Stimulated activated effector memory CD8-positive, alpha-beta T cell treated with anti-CD3 and anti-CD28 coated beads, Interleukin-12 subunit alpha, Interleukin-12 subunit beta, amount 100 ng/mL, for 72 hours (primary cell): ENCODE measurements at regions not wholly inside any gene's neighbourhood (a gene's known extent, or its start where the extent isn't known, plus 50 kb on each side); places are given as distances from the start of the nearest gene placed in this dataset.

Source experiments
- ATAC-seq: fragments of 150-1000 bp; cut with Tn5 transposase; 2 replicates; pipeline ENCODE4 v1.10.0; 2021
- DNase-seq, 2 donors: peaks; one replicate each; pipeline ENCODE4 v3.0.0; 2021 to 2022; ENCODE audit warnings: low spot score in 2 of 2
- H3K27ac Mint-ChIP-seq: one replicate; pipeline ENCODE4 v1.8.0; 2022; ENCODE audit warnings: mild to moderate bottlenecking, mixed read lengths
- H3K36me3 Mint-ChIP-seq: one replicate; pipeline ENCODE4 v1.8.0; 2022; ENCODE audit warnings: mild to moderate bottlenecking, mixed read lengths
- H3K4me1 Mint-ChIP-seq: one replicate; pipeline ENCODE4 v1.8.0; 2022; ENCODE audit warnings: mixed read lengths
- H3K4me3 Mint-ChIP-seq: one replicate; pipeline ENCODE4 v1.8.0; 2022; ENCODE audit warnings: mild to moderate bottlenecking, mixed read lengths
- H3K9me3 Mint-ChIP-seq: one replicate; pipeline ENCODE4 v1.8.0; 2022; ENCODE audit warnings: mixed read lengths

GRCh38 chr12:94767956-94768355 is 117.6 kb upstream of the TMCC3 start:
- no peak for DNase-seq

GRCh38 chr12:94766397-94766796 is 116.0 kb upstream of the TMCC3 start:
- H3K4me3 Mint-ChIP-seq = no peak overlapping the region
- H3K9me3 Mint-ChIP-seq = no peaks in the 10 kb centered on the region
- ATAC-seq (no peak), DNase-seq (no peak)
- no peaks in the 10 kb centered on the region for H3K36me3 Mint-ChIP-seq
- H3K27ac Mint-ChIP-seq = no peak overlapping the region
- H3K4me1 Mint-ChIP-seq = peaks cover 21% of the 10 kb centered on the region

More at GRCh38 chr12:94767956-94768355, 117.6 kb upstream of the TMCC3 start:
- H3K9me3 Mint-ChIP-seq = no peaks in the 10 kb centered on the region
- no peaks in the 10 kb centered on the region for H3K36me3 Mint-ChIP-seq
- peaks cover 6% of the 10 kb centered on the region for H3K4me1 Mint-ChIP-seq
- ATAC-seq = no peak
- no peak overlapping the region for H3K4me3 Mint-ChIP-seq
- no peak overlapping the region for H3K27ac Mint-ChIP-seq

- Mint-ChIP-seq H3K4me1 (peaks cover 21% of the 10 kb centered on the region), H3K27ac (no peak overlapping the region), H3K4me3 (no peak overlapping the region), H3K9me3 (no peaks in the 10 kb centered on the region), H3K36me3 (no peaks in the 10 kb centered on the region)
- no peak for DNase-seq
- no peak for ATAC-seq
These were observed 113.1 kb upstream of the TMCC3 start for GRCh38 chr12:94763462-94763861.

- Mint-ChIP-seq H3K4me3 (no peak overlapping the region), H3K36me3 (no peaks in the 10 kb centered on the region), H3K27ac (no peak overlapping the region), H3K9me3 (no peaks in the 10 kb centered on the region), H3K4me1 (peaks cover 21% of the 10 kb centered on the region)
- no peak for ATAC-seq
- no peak for DNase-seq
These were observed 112.6 kb upstream of the TMCC3 start for GRCh38 chr12:94762943-94763342.

- H3K36me3 Mint-ChIP-seq = no peaks in the 10 kb centered on the region
- no peaks in the 10 kb centered on the region for H3K9me3 Mint-ChIP-seq
- peak; percentile 83 for ATAC-seq
- peaks cover 21% of the 10 kb centered on the region for H3K4me1 Mint-ChIP-seq
- no peak overlapping the region for H3K27ac Mint-ChIP-seq
- H3K4me3 Mint-ChIP-seq = no peak overlapping the region
- DNase-seq = no peak
These were observed 112.0 kb upstream of the TMCC3 start for GRCh38 chr12:94762259-94762942.

- DNase-seq (no peak), ATAC-seq (peak; percentile 95)
- Mint-ChIP-seq H3K4me1 (peaks cover 21% of the 10 kb centered on the region), H3K36me3 (no peaks in the 10 kb centered on the region), H3K9me3 (no peaks in the 10 kb centered on the region), H3K4me3 (no peak overlapping the region), H3K27ac (peak overlapping the region; percentile 51)
These were observed 111.2 kb upstream of the TMCC3 start for GRCh38 chr12:94761559-94761958.

- H3K9me3 Mint-ChIP-seq = no peaks in the 10 kb centered on the region
- no peak overlapping the region for H3K4me3 Mint-ChIP-seq
- H3K36me3 Mint-ChIP-seq = no peaks in the 10 kb centered on the region
- H3K27ac Mint-ChIP-seq = no peak overlapping the region
- ATAC-seq = no peak
- DNase-seq = no peak
- peaks cover 21% of the 10 kb centered on the region for H3K4me1 Mint-ChIP-seq
These were observed 110.4 kb upstream of the TMCC3 start for GRCh38 chr12:94760786-94761185.

GRCh38 chr12:94756789-94757188 is 106.4 kb upstream of the TMCC3 start:
- H3K4me1 Mint-ChIP-seq = peaks cover 4% of the 10 kb centered on the region
- H3K27ac Mint-ChIP-seq = no peak overlapping the region
- ATAC-seq (no peak), DNase-seq (no peak)
- no peak overlapping the region for H3K4me3 Mint-ChIP-seq
- H3K9me3 Mint-ChIP-seq = no peaks in the 10 kb centered on the region
- H3K36me3 Mint-ChIP-seq = no peaks in the 10 kb centered on the region

GRCh38 chr12:94755598-94755997 is 105.2 kb upstream of the TMCC3 start:
- no peaks in the 10 kb centered on the region for H3K4me1 Mint-ChIP-seq
- H3K27ac Mint-ChIP-seq = no peak overlapping the region
- DNase-seq = no peak
- ATAC-seq = no peak
- no peaks in the 10 kb centered on the region for H3K36me3 Mint-ChIP-seq
- H3K4me3 Mint-ChIP-seq = no peak overlapping the region
- no peaks in the 10 kb centered on the region for H3K9me3 Mint-ChIP-seq

GRCh38 chr12:94754653-94755052 is 104.3 kb upstream of the TMCC3 start:
- no peak for ATAC-seq
- no peaks in the 10 kb centered on the region for H3K36me3 Mint-ChIP-seq
- no peaks in the 10 kb centered on the region for H3K4me1 Mint-ChIP-seq
- no peak for DNase-seq
- no peak overlapping the region for H3K27ac Mint-ChIP-seq
- H3K4me3 Mint-ChIP-seq = no peak overlapping the region
- no peaks in the 10 kb centered on the region for H3K9me3 Mint-ChIP-seq

GRCh38 chr12:94753036-94753679 is 102.8 kb upstream of the TMCC3 start:
- Mint-ChIP-seq H3K4me3 (no peak overlapping the region), H3K27ac (no peak overlapping the region), H3K4me1 (no peaks in the 10 kb centered on the region), H3K9me3 (no peaks in the 10 kb centered on the region), H3K36me3 (no peaks in the 10 kb centered on the region)
- ATAC-seq (peak; percentile 49), DNase-seq (no peak)

- ATAC-seq = no peak
- Mint-ChIP-seq H3K27ac (no peak overlapping the region), H3K4me3 (no peak overlapping the region), H3K36me3 (no peaks in the 10 kb centered on the region), H3K9me3 (no peaks in the 10 kb centered on the region), H3K4me1 (no peaks in the 10 kb centered on the region)
- no peak for DNase-seq
These were observed 100.5 kb upstream of the TMCC3 start for GRCh38 chr12:94750864-94751263.

GRCh38 chr12:94749890-94750289 is 99.5 kb upstream of the TMCC3 start:
- ATAC-seq (no peak), DNase-seq (no peak)
- Mint-ChIP-seq H3K9me3 (no peaks in the 10 kb centered on the region), H3K27ac (no peak overlapping the region), H3K4me3 (no peak overlapping the region), H3K4me1 (no peaks in the 10 kb centered on the region), H3K36me3 (no peaks in the 10 kb centered on the region)

GRCh38 chr12:94749455-94749854 is 99.1 kb upstream of the TMCC3 start:
- no peak overlapping the region for H3K27ac Mint-ChIP-seq
- no peak overlapping the region for H3K4me3 Mint-ChIP-seq
- ATAC-seq = no peak
- H3K9me3 Mint-ChIP-seq = no peaks in the 10 kb centered on the region
- no peaks in the 10 kb centered on the region for H3K36me3 Mint-ChIP-seq
- no peak for DNase-seq
- no peaks in the 10 kb centered on the region for H3K4me1 Mint-ChIP-seq

GRCh38 chr12:94748726-94749421 is 98.5 kb upstream of the TMCC3 start:
- no peak for ATAC-seq
- no peaks in the 10 kb centered on the region for H3K9me3 Mint-ChIP-seq
- DNase-seq = no peak
- H3K4me3 Mint-ChIP-seq = no peak overlapping the region
- H3K4me1 Mint-ChIP-seq = no peaks in the 10 kb centered on the region
- H3K27ac Mint-ChIP-seq = no peak overlapping the region
- no peaks in the 10 kb centered on the region for H3K36me3 Mint-ChIP-seq

- Mint-ChIP-seq H3K4me1 (peaks cover 6% of the 10 kb centered on the region), H3K4me3 (no peak overlapping the region), H3K27ac (no peak overlapping the region), H3K36me3 (no peaks in the 10 kb centered on the region), H3K9me3 (no peaks in the 10 kb centered on the region)
- no peak for ATAC-seq
- no peak for DNase-seq
These were observed 95.2 kb upstream of the TMCC3 start for GRCh38 chr12:94745562-94745961.
